CD4-positive, alpha-beta T cell treated with Interleukin-1 beta for 1 hour (primary cell): ENCODE measurements at regions not wholly inside any gene's neighbourhood (a gene's known extent, or its start where the extent isn't known, plus 50 kb on each side); places are given as distances from the start of the nearest gene placed in this dataset.
"Not testable (repeated sequence)": the region's sequence is repeated elsewhere in the genome, so short reads cannot be mapped to it uniquely, and the experiment has no call there.

ENCODE experiments used
- DNase-seq, 2 donors: peaks; one replicate each; pipeline ENCODE4 v3.0.0-alpha.2; 2020 to 2022

GRCh38 chr3:191648787-191649186 lies 187.8 kb downstream of the PYDC2 start:
- no peak for DNase-seq

DNA sequence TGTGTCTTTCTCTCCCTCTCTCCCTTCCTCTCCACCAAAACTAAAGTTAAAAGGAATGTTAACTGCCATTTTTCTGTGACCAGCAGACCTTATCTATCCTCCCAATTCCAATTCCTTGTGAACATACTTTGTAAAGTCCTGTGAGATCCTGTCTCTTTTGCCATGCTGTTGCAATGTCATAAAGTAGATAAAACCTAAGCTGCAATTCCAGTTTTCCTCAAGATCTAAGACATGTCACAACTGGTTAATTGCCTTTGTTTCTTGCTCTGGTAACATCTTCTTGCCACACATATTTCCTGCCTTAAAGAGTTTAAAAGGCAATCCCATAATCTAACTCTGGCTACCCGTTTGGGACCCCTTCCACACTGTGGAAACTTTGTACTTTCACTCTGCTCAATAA lies 188.7 kb downstream of the PYDC2 start:
- DNase-seq: no peak

- DNase-seq: not testable (repeated sequence)
Measured at GRCh38 chr3:191658781-191659419, 197.9 kb downstream of the PYDC2 start.

GRCh38 chr3:191662150-191662549 lies 201.2 kb downstream of the PYDC2 start:
- DNase-seq: not testable (repeated sequence)

- no peak for DNase-seq
Measured at GRCh38 chr3:191680989-191681597, 220.1 kb downstream of the PYDC2 start.

GRCh38 chr3:191682961-191683360 lies 222.0 kb downstream of the PYDC2 start:
- no peak for DNase-seq

GRCh38 chr3:191686626-191687025 lies 225.7 kb downstream of the PYDC2 start:
- DNase-seq: no peak

DNA sequence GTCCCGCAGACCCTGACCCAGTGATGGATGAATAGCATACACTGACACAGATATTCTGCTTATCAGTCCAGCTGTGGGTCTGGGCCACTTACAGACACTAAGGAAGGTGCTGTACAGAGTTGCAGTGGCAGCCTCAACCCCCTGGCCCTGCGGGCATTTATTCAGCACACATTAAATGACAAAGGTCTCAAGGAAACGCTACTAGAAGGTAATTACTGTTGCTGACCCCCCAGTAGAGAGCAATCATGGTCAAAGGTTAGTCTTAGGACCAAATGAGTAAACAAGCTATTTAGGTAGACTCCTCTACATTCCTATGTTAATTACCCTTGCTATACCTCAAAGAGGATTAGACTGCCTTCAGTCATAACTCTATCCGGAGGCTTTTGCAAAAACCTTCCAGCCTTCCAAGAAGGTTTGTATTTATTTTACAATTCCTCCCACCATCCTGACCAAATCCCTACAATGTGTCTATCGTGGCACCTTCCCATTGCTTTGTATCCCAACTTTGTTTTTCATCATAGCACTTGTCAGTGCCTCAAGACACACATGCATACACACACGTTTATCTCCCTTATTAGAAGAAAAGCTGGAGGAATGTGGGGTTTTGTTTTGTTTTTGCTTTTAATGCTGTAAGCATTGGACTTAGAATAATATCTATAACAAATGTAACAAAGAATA lies 227.9 kb downstream of the PYDC2 start:
- DNase-seq: no peak

DNA sequence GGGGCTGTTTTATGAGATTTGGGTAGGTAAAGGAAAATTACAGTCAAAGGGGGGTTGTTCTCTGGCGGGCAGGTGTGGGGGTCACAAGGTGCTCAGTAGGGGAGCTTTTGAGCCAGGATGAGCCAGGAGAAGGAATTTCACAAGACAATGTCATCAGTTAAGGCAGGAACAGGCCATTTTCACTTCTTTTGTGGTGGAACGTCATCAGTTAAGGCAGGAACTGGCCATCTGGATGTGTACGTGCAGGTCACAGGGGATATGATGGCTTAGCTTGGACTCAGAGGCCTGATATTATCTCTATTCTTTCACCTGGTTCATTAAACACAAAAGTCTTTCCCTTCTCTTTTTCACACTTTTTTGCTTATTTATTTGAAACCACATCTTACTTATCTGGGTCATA lies 230.2 kb downstream of the PYDC2 start:
- DNase-seq: not testable (repeated sequence)

DNA sequence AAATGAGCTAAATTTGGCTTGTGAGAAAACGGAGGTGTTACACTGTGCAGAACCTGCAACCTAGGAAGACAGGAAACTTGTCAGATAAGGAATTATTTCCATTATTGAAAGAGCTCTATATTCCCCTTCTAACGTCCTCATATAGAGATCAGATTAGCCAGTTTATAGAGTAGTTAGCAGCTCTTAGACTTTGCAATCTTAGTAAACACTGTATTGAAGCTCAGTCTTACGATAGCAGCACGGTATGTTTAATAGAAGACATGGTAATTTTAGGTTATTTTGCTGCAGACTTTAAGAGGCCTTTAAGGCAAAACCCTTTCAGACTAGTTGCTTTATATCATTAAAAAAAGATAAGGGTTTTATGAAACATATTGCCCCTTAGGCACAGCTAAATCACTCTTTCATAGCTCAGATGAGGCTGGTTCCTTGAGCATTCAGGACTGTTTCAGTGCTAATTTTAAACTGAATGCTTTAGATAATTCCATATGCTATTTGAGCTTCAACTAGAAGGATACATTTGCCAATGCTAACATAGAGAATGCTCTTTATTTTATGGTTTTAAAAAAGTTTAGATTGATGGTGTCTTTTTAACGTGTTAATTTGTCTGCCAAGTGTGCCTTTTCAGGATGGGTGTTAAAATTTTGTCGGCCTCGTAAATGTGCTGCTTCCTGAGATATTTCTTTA lies 234.3 kb downstream of the PYDC2 start:
- DNase-seq: no peak

- DNase-seq: no peak
Measured at GRCh38 chr3:191695815-191696153, 234.8 kb downstream of the PYDC2 start.

- DNase-seq: no peak
Measured at GRCh38 chr3:191696348-191696747, 235.4 kb downstream of the PYDC2 start.

- DNase-seq: no peak
Measured at GRCh38 chr3:191699546-191699945, 238.6 kb downstream of the PYDC2 start.

DNA sequence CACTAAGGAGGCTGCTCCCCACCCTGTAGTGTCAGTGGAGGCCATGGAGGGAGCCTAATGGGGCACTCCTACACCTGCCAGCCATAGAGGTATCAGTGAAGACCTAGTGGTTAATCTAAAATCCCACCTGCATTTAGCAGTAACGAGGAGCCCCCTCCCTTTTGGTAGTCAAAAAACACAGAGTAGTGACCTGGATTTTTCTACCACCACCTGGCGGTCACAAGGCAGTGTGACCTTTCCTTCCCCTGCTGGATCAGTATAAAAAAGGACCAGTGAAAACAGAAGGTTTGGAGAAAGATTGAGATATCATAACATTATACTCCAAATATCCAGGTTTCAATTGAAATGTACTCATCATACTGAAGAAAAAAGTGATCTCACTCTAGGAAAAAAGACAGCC lies 241.2 kb downstream of the PYDC2 start:
- DNase-seq: no peak

DNA sequence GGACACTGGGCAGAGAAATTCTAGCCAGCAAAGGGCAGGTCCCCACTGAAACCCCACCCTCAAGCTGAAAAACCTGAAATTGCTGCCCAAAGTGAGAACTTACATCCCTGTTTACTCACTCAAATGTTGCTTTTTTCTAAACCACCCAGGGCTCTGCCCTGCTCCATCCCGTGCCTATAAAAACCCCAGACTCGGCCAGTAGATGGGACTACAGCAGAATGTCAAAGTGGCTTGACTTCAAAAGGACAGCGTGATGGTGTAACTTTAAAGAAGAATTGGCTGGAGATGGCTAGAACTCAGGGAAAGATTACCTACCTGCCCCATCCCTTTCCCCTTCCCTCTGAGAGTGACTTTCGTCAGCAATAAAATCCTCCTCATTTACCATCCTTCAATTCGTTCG lies 246.9 kb downstream of the PYDC2 start:
- no peak for DNase-seq

DNA sequence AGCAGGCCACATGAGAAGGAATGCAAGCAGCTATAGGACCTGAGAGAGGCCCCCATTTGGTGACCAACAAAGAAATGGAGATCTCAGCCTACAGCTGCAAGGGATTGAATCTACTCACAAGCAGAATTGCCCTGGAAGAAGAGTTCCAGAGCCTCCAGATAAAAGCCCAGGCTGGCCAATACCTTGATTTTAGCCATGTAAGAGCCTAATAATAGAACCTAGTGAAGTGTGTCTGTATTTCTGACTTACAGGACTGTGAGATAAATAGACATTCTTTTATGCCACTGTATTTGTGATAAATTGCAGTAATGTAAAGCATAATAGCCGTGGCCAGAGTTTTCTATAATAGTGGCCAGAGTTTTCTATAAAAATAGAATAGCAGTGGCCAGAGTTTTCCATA lies 254.6 kb downstream of the PYDC2 start:
- no peak for DNase-seq

GRCh38 chr3:191721390-191721861 lies 260.5 kb downstream of the PYDC2 start:
- DNase-seq: no peak

- no peak for DNase-seq
Measured at GRCh38 chr3:191721990-191722389, 261.0 kb downstream of the PYDC2 start.

DNA sequence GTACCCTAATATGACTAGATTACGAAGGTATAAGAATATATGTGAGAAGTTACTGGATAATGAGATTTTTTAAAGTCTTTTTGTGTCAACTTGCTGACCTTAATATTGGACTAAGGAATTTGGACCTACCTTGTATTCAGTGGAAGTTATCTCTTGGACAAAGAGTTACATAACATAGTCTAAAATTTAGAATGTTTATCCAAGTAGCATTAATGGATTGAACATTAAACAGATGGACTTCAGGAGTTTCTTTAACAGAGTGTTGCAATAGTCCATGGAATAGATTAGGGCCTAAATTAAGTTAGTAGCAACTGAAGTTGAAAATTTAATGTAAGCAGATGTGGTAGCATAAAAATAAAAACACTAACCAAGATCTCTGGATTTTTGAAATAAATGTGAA lies 266.4 kb downstream of the PYDC2 start:
- no peak for DNase-seq

- no peak for DNase-seq
Measured at GRCh38 chr3:191728186-191728585, 267.2 kb downstream of the PYDC2 start.

DNA sequence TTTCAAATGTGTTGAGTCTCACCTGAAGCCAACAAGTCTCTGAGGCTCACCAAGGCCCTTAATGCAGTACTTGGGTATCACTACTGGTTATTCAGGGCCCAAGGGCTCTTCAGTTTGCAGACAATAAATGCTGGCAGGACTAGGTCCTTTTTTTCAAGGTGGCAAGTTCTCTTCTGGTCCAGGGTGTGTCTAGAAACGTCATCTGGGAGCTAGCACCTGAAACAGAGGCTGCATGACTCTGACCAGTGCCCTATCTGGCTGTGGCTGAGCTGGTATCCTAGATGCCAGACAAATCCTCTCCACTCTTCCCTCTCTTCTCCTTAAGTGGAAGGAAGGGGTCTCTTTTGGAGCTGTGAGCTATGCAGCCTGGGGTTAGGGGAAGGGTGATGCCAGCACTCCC lies 276.8 kb downstream of the PYDC2 start:
- no peak for DNase-seq

DNA sequence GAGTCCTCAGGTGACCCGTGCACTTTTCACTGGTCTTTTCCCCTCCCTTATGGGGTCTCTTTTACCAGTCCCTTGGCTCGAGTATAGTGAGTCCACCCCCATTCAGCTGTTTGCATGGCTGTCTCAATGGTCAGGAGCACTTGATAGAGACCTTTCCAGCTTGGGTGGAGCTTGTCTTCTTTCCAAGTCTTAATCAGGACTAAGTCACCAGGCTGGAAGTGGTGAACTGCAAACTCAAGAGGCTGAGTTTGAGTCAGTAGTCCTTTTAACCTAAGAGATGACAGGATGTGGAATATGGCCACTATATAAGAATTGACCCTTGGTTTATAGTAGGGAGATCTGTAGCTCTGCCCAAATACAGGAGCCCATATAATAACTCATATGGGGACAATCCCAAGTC lies 279.7 kb downstream of the PYDC2 start:
- DNase-seq: no peak

DNA sequence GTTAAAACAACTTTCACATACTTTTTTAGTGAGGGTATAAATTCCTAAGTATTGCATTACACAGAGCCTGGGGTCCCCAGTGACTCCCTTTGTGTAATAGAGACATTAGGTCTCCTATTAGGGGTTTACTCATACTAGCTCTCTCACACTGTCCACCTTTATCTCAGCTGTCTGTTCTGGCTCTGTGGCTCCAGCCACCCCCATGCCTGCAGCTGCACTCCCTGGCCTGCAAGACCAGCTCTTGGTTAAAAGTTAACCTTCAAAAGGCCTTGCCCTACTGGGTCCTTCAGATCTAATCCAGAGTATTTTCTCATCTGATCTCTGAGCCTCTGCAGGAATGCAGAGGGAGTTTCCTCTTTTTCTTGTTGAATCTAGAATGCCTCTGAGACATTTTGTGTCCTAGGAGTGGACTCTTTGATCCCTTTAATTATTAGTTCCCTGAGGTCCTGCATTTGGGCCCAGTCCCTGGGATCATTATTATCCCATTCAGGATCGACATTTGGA lies 280.9 kb downstream of the PYDC2 start:
- DNase-seq: not testable (repeated sequence)

- no peak for DNase-seq
Measured at GRCh38 chr3:191743283-191743682, 282.3 kb downstream of the PYDC2 start.
